Sigmoid colon (tissue), 3 donors: ENCODE measurements at regions not wholly inside any gene's neighbourhood (a gene's known extent, or its start where the extent isn't known, plus 50 kb on each side); places are given as distances from the start of the nearest gene placed in this dataset.

Experiments
- POLR2A ChIP-seq, 2 donors: fragments of 450-650 bp; IDR thresholded peaks; one replicate each; pipeline ENCODE4 v1.6.1; 2016; ENCODE audit warnings: antibody characterized with exemption in 2 of 2, mild to moderate bottlenecking in 2 of 2, moderate library complexity in 2 of 2
- TF ChIP-seq, protein P1 (sequence below), 4 experiments: fragments of 450-650 bp in 3 of 4; fragments of 200-600 bp in 1 of 4; IDR thresholded peaks; one replicate each; pipeline ENCODE4 v1.5.1; 2016 to 2019; ENCODE audit warnings: antibody characterized with exemption in 4 of 4, mild to moderate bottlenecking in 3 of 4, moderate library complexity in 2 of 4

DNA sequence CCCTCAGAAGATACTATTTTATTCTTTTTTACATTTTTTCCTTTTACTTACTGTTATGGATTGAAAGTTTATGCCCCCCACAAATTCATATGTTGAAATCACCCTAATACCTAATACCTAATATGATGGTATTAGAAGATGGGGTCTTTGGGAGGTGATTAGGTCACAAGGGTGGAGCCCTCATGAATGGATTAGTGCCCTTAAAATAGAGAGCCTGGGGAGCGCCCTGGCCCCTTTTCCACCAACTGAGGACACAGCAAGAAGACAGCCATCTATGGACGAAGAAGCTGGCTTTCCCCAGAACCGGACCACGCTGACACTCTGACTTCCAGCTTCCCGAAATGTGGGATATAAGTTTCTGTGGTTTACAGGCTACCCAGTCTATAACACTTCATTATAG is 58.6 kb upstream of the FAT1 start:
- TF ChIP-seq POLR2A (IDR thresholded peaks at IDR 0.05): no peak
- TF ChIP-seq, protein P1, sequence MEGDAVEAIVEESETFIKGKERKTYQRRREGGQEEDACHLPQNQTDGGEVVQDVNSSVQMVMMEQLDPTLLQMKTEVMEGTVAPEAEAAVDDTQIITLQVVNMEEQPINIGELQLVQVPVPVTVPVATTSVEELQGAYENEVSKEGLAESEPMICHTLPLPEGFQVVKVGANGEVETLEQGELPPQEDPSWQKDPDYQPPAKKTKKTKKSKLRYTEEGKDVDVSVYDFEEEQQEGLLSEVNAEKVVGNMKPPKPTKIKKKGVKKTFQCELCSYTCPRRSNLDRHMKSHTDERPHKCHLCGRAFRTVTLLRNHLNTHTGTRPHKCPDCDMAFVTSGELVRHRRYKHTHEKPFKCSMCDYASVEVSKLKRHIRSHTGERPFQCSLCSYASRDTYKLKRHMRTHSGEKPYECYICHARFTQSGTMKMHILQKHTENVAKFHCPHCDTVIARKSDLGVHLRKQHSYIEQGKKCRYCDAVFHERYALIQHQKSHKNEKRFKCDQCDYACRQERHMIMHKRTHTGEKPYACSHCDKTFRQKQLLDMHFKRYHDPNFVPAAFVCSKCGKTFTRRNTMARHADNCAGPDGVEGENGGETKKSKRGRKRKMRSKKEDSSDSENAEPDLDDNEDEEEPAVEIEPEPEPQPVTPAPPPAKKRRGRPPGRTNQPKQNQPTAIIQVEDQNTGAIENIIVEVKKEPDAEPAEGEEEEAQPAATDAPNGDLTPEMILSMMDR (IDR thresholded peaks at IDR 0.05): no peak
